WERI-Rb-1 (cell line): ENCODE measurements at regions not wholly inside any gene's neighbourhood (a gene's known extent, or its start where the extent isn't known, plus 50 kb on each side); places are given as distances from the start of the nearest gene placed in this dataset.
"Not testable (repeated sequence)": the region's sequence is repeated elsewhere in the genome, so short reads cannot be mapped to it uniquely, and the experiment has no call there.

ENCODE experiments used
- DNase-seq: peaks from one replicate; pipeline ENCODE4 v3.0.0-alpha.2; 2020
- H3K27ac ChIP-seq: fragments of 250-450 bp; sonication (Bioruptor Pico); 2 replicates; pipeline ENCODE4 v1.5.1; 2020; ENCODE audit warnings: mild to moderate bottlenecking, moderate library complexity
- H3K27me3 ChIP-seq: fragments of 250-450 bp; sonication (Bioruptor Pico); 2 replicates; pipeline ENCODE4 v1.5.1; 2021; ENCODE audit warnings: mild to moderate bottlenecking, low read depth, moderate library complexity; ENCODE audit not compliant: insufficient read depth, severe bottlenecking
- H3K36me3 ChIP-seq: fragments of 250-450 bp; sonication (Bioruptor Pico); 2 replicates; pipeline ENCODE4 v1.5.1; 2020; ENCODE audit warnings: mild to moderate bottlenecking, moderate library complexity
- H3K4me3 ChIP-seq: 2 replicates; pipeline ENCODE4 v1.5.1; 2011; ENCODE audit warnings: low read depth, mild to moderate bottlenecking, control low read depth, low read length
- H3K9me3 ChIP-seq: fragments of 250-450 bp; sonication (Bioruptor Pico); 2 replicates; pipeline ENCODE4 v1.5.1; 2021; ENCODE audit warnings: mild to moderate bottlenecking, moderate library complexity; ENCODE audit not compliant: severe bottlenecking
- CTCF ChIP-seq: IDR thresholded peaks from 2 replicates; pipeline ENCODE4 v1.5.1; 2011; ENCODE audit warnings: low read depth, mild to moderate bottlenecking, control low read depth, inconsistent platforms, low read length

GRCh38 chr9:82052081-82052480 lies 63.5 kb downstream of the SPATA31D1 start:
- Histone ChIP-seq H3K27me3 (no peaks in the 10 kb centered on the region), H3K9me3 (no peaks in the 10 kb centered on the region), H3K36me3 (no peaks in the 10 kb centered on the region), H3K4me3 (no peak overlapping the region), H3K27ac (no peak overlapping the region)
- no peak for DNase-seq
- TF ChIP-seq CTCF = no peak

GRCh38 chr9:82054264-82055015 lies 65.9 kb downstream of the SPATA31D1 start:
- no peaks in the 10 kb centered on the region for H3K36me3 ChIP-seq

GRCh38 chr9:82057805-82058204 lies 69.2 kb downstream of the SPATA31D1 start:
- Histone ChIP-seq H3K27me3 (no peaks in the 10 kb centered on the region), H3K9me3 (no peaks in the 10 kb centered on the region), H3K36me3 (no peaks in the 10 kb centered on the region), H3K4me3 (no peak overlapping the region), H3K27ac (no peak overlapping the region)
- DNase-seq = no peak
- no peak for TF ChIP-seq CTCF

More at GRCh38 chr9:82054264-82055015, 65.9 kb downstream of the SPATA31D1 start:
- no peak for DNase-seq
- Histone ChIP-seq H3K27ac (no peak overlapping the region), H3K4me3 (no peak overlapping the region), H3K9me3 (no peaks in the 10 kb centered on the region), H3K27me3 (no peaks in the 10 kb centered on the region)
- TF ChIP-seq CTCF = no peak

- not testable (repeated sequence) for H3K9me3 ChIP-seq, H3K4me3 ChIP-seq, H3K36me3 ChIP-seq, H3K27ac ChIP-seq, H3K27me3 ChIP-seq, DNase-seq
Observed at GRCh38 chr9:82061801-82062200, 73.2 kb downstream of the SPATA31D1 start.

- no peak for TF ChIP-seq CTCF
- H3K36me3 ChIP-seq = no peaks in the 10 kb centered on the region
- no peak overlapping the region for H3K4me3 ChIP-seq
- H3K27ac ChIP-seq = no peak overlapping the region
- no peak for DNase-seq
- H3K9me3 ChIP-seq = no peaks in the 10 kb centered on the region
- H3K27me3 ChIP-seq = no peaks in the 10 kb centered on the region
Observed at GRCh38 chr9:82062245-82062644, 73.7 kb downstream of the SPATA31D1 start.

- Histone ChIP-seq H3K27ac (no peak overlapping the region), H3K27me3 (no peaks in the 10 kb centered on the region), H3K4me3 (no peak overlapping the region), H3K9me3 (no peaks in the 10 kb centered on the region), H3K36me3 (no peaks in the 10 kb centered on the region)
- no peak for DNase-seq
- no peak for TF ChIP-seq CTCF
Observed at GRCh38 chr9:82073551-82074543, 85.3 kb downstream of the SPATA31D1 start.
